Ishikawa (cell line): ENCODE measurements at regions not wholly inside any gene's neighbourhood (a gene's known extent, or its start where the extent isn't known, plus 50 kb on each side); places are given as distances from the start of the nearest gene placed in this dataset.

Source experiments
- EP300 ChIP-seq: IDR thresholded peaks from 2 replicates; pipeline ENCODE4 v1.6.1; 2012; ENCODE audit warnings: borderline replicate concordance
- MAX ChIP-seq: IDR thresholded peaks from 2 replicates; pipeline ENCODE4 v1.6.1; 2012
- NFIC ChIP-seq: IDR thresholded peaks from 2 replicates; pipeline ENCODE4 v1.6.1; 2012
- RAD21 ChIP-seq: IDR thresholded peaks from 2 replicates; pipeline ENCODE4 v1.6.1; 2012; ENCODE audit warnings: low read depth
- TCF12 ChIP-seq: IDR thresholded peaks from 2 replicates; pipeline ENCODE4 v1.6.1; 2012; ENCODE audit warnings: low read depth

GRCh38 chr7:36040679-36041078 lies 112.4 kb upstream of the EEPD1 start:
- no peak for TF ChIP-seq EP300
- TF ChIP-seq RAD21, result no peak
- no peak for TF ChIP-seq NFIC
- TF ChIP-seq MAX, result no peak
- no peak for TF ChIP-seq TCF12
